Mucosa of descending colon (tissue), 3 donors: ENCODE measurements at regions not wholly inside any gene's neighbourhood (a gene's known extent, or its start where the extent isn't known, plus 50 kb on each side); places are given as distances from the start of the nearest gene placed in this dataset.

Source experiments
- ATAC-seq: fragments of 200-7000 bp; cut with Tn5 transposase; one replicate; pipeline ENCODE4 v1.9.1; 2020; ENCODE audit warnings: mild to moderate bottlenecking, moderate library complexity
- DNase-seq, 3 donors: peaks; one replicate each; pipeline ENCODE4 v3.0.0-alpha.2; 2020
- H3K36me3 ChIP-seq: fragments of 200-600 bp; one replicate; pipeline ENCODE4 v1.8.0; 2021; ENCODE audit warnings: low read depth, mild to moderate bottlenecking
- H3K4me1 ChIP-seq: fragments of 200-600 bp; one replicate; pipeline ENCODE4 v1.8.0; 2021; ENCODE audit warnings: low read depth, mild to moderate bottlenecking
- H3K4me3 ChIP-seq: fragments of 200-600 bp; one replicate; pipeline ENCODE4 v1.8.0; 2021; ENCODE audit warnings: mild to moderate bottlenecking
- H3K9me3 ChIP-seq: fragments of 200-600 bp; one replicate; pipeline ENCODE4 v1.8.0; 2021; ENCODE audit warnings: mild to moderate bottlenecking
- CTCF ChIP-seq: fragments of 200-600 bp; IDR thresholded peaks from one replicate; pipeline ENCODE4 v1.8.0; 2022; ENCODE audit warnings: antibody characterized with exemption, mild to moderate bottlenecking
- intact Hi-C, 2 donors: fragments of 100-400 bp; cut with DNase I in 1 of 2; cut with micrococcal nuclease in 1 of 2; formaldehyde crosslinking; loops; one replicate each; pipeline versions ENCODE4 v1.11.0 to v1.11.1; 2022; cut with DNase I, micrococcal nuclease
- donor health status: DM: no; HTN: no; CAD: no; lungs with moderate emphysema.
- donor health status: DM: no; HTN: no; CAD: no.
- donor health status: DM: no; HTN: yes; CAD: no.

- Histone ChIP-seq H3K36me3 (no peaks in the 10 kb centered on the region), H3K9me3 (no peaks in the 10 kb centered on the region), H3K4me1 (no peaks in the 10 kb centered on the region), H3K4me3 (no peak overlapping the region)
- no peak for DNase-seq
- no peak for ATAC-seq
- intact Hi-C loops, result no loop called here
- TF ChIP-seq CTCF, result no peak
Observed at GRCh38 chr6:51013376-51013775, 194.7 kb downstream of the TFAP2B start.

- intact Hi-C loops, result no loop called here
- no peak overlapping the region for H3K4me3 ChIP-seq
- ATAC-seq, result no peak
- no peak for TF ChIP-seq CTCF
- H3K36me3 ChIP-seq, result no peaks in the 10 kb centered on the region
- H3K4me1 ChIP-seq, result no peaks in the 10 kb centered on the region
- DNase-seq, result no peak
- no peaks in the 10 kb centered on the region for H3K9me3 ChIP-seq
Observed at GRCh38 chr6:51015394-51015793, 196.7 kb downstream of the TFAP2B start.

GRCh38 chr6:51016489-51016888 is 197.8 kb downstream of the TFAP2B start:
- Histone ChIP-seq H3K36me3 (no peaks in the 10 kb centered on the region), H3K4me3 (no peak overlapping the region), H3K9me3 (no peaks in the 10 kb centered on the region), H3K4me1 (no peaks in the 10 kb centered on the region)
- no peak for TF ChIP-seq CTCF
- ATAC-seq, result no peak
- intact Hi-C loops, result no loop called here
- no peak for DNase-seq

- ATAC-seq, result no peak
- DNase-seq, result no peak
- H3K4me3 ChIP-seq, result no peak overlapping the region
- no peaks in the 10 kb centered on the region for H3K4me1 ChIP-seq
- intact Hi-C loops, result no loop called here
- H3K9me3 ChIP-seq, result no peaks in the 10 kb centered on the region
- no peak for TF ChIP-seq CTCF
- no peaks in the 10 kb centered on the region for H3K36me3 ChIP-seq
Observed at GRCh38 chr6:51019806-51020205, 201.1 kb downstream of the TFAP2B start.

GRCh38 chr6:51021171-51021570 is 202.5 kb downstream of the TFAP2B start:
- no peak for ATAC-seq
- no peak overlapping the region for H3K4me3 ChIP-seq
- no peaks in the 10 kb centered on the region for H3K4me1 ChIP-seq
- TF ChIP-seq CTCF, result no peak
- no peaks in the 10 kb centered on the region for H3K9me3 ChIP-seq
- intact Hi-C loops, result no loop called here
- H3K36me3 ChIP-seq, result no peaks in the 10 kb centered on the region
- DNase-seq, result no peak

GRCh38 chr6:51024126-51024525 is 205.5 kb downstream of the TFAP2B start:
- no peaks in the 10 kb centered on the region for H3K36me3 ChIP-seq
- no peak for DNase-seq
- no peak overlapping the region for H3K4me3 ChIP-seq
- no peak for TF ChIP-seq CTCF
- no peak for ATAC-seq
- intact Hi-C loops, result no loop called here
- no peaks in the 10 kb centered on the region for H3K4me1 ChIP-seq
- H3K9me3 ChIP-seq, result no peaks in the 10 kb centered on the region
